ENCODE measurements at regions not wholly inside any gene's neighbourhood (a gene's known extent, or its start where the extent isn't known, plus 50 kb on each side); places are given as distances from the start of the nearest gene placed in this dataset.

GRCh38 chr2:238704471-238705225 lies 143.2 kb upstream of the TWIST2 start:
- 91% methylated on average over 8 of the region's 11 CpGs for WGBS (ENCODE audit: insufficient coverage)
- Histone ChIP-seq H3K27me3 (ENCODE audit: control insufficient read depth in 2 of 2, insufficient read depth in 2 of 2, low read length in 2 of 2) (peaks cover 8 to 10% of the 10 kb centered on the region in 2 donors), H3K4me2 (replicated peaks; ENCODE audit: extremely low read depth, low read length, poor library complexity, severe bottlenecking) (no peak overlapping the region), H3K27ac (ENCODE audit: low read depth in 1 of 2, low read length in 2 of 2) (no peak overlapping the region), H3K9me3 (replicated peaks in 1 of 2; ENCODE audit: control insufficient read depth in 1 of 2, insufficient read depth in 1 of 2, low read length in 2 of 2) (no peaks in the 10 kb centered on the region), H3K36me3 (replicated peaks in 1 of 2; ENCODE audit: control insufficient read depth in 1 of 2, insufficient read depth in 2 of 2, low read length in 2 of 2) (no peaks in the 10 kb centered on the region), H3K4me1 (ENCODE audit: control insufficient read depth in 1 of 2, insufficient read depth in 2 of 2, low read length in 2 of 2) (no peaks in the 10 kb centered on the region), H3K79me2 (ENCODE audit: insufficient read depth, low read length) (no peaks in the 10 kb centered on the region), H3K4me3 (replicated peaks in 1 of 3; ENCODE audit: low read depth in 2 of 3, low read length in 3 of 3) (no peak overlapping the region), H2AFZ (ENCODE audit: insufficient read depth, low read depth, low read length, poor library complexity, severe bottlenecking) (no peak overlapping the region), H3K9ac (ENCODE audit: insufficient read depth, low read length, poor library complexity, severe bottlenecking) (no peak overlapping the region), H4K20me1 (ENCODE audit: insufficient read depth, low read length) (no peaks in the 10 kb centered on the region)
- intact Hi-C loops (cut with micrococcal nuclease): no loop called here
- Mint-ChIP-seq H3K27me3 (ENCODE audit: low read depth in 3 of 3) (peaks cover 7 to 19% (median 14%) of the 10 kb centered on the region in 3 donors), H3K36me3 (no peaks in the 10 kb centered on the region), H3K27ac (peak overlapping the region in 1 of 7 donors; percentile 13), H3K4me3 (no peak overlapping the region), H3K9me3 (peaks cover 0 to 2% (median 0%) of the 10 kb centered on the region in 7 donors), H3K4me1 (no peaks in the 10 kb centered on the region)
- no peak for DNase-seq
- no peak for TF ChIP-seq CTCF (IDR thresholded peaks at IDR 0.05)

GRCh38 chr2:238706163-238706562 lies 141.7 kb upstream of the TWIST2 start:
- Histone ChIP-seq H3K27ac (ENCODE audit: low read depth in 1 of 2, low read length in 2 of 2) (no peak overlapping the region), H2AFZ (ENCODE audit: insufficient read depth, low read depth, low read length, poor library complexity, severe bottlenecking) (no peak overlapping the region), H3K9ac (ENCODE audit: insufficient read depth, low read length, poor library complexity, severe bottlenecking) (no peak overlapping the region), H3K4me3 (replicated peaks in 1 of 3; ENCODE audit: low read depth in 2 of 3, low read length in 3 of 3) (no peak overlapping the region), H3K36me3 (replicated peaks in 1 of 2; ENCODE audit: control insufficient read depth in 1 of 2, insufficient read depth in 2 of 2, low read length in 2 of 2) (no peaks in the 10 kb centered on the region), H3K27me3 (ENCODE audit: control insufficient read depth in 2 of 2, insufficient read depth in 2 of 2, low read length in 2 of 2) (peaks cover 8 to 10% of the 10 kb centered on the region in 2 donors), H3K9me3 (replicated peaks in 1 of 2; ENCODE audit: control insufficient read depth in 1 of 2, insufficient read depth in 1 of 2, low read length in 2 of 2) (no peaks in the 10 kb centered on the region), H4K20me1 (ENCODE audit: insufficient read depth, low read length) (no peaks in the 10 kb centered on the region), H3K4me2 (replicated peaks; ENCODE audit: extremely low read depth, low read length, poor library complexity, severe bottlenecking) (no peak overlapping the region), H3K79me2 (ENCODE audit: insufficient read depth, low read length) (no peaks in the 10 kb centered on the region), H3K4me1 (ENCODE audit: control insufficient read depth in 1 of 2, insufficient read depth in 2 of 2, low read length in 2 of 2) (no peaks in the 10 kb centered on the region)
- Mint-ChIP-seq H3K36me3 (no peaks in the 10 kb centered on the region), H3K4me3 (no peak overlapping the region), H3K4me1 (no peaks in the 10 kb centered on the region), H3K9me3 (peaks cover 0 to 2% (median 0%) of the 10 kb centered on the region in 7 donors), H3K27ac (no peak overlapping the region), H3K27me3 (ENCODE audit: low read depth in 3 of 3) (peaks cover 6 to 19% (median 16%) of the 10 kb centered on the region in 3 donors)
- DNase-seq: no peak
- 98% methylated on average over 6 of the region's 8 CpGs for WGBS (ENCODE audit: insufficient coverage)
- intact Hi-C loops (cut with micrococcal nuclease): no loop called here
- TF ChIP-seq CTCF (IDR thresholded peaks at IDR 0.05): no peak

Data from CD14-positive monocyte (primary cell).